ENCODE measurements at regions not wholly inside any gene's neighbourhood (a gene's known extent, or its start where the extent isn't known, plus 50 kb on each side); places are given as distances from the start of the nearest gene placed in this dataset.

GRCh38 chr1:188228623-188229022 is 1399.9 kb downstream of the PLA2G4A start:
- H3K4me1 ChIP-seq: no peaks in the 10 kb centered on the region
- no peak overlapping the region for H3K4me3 ChIP-seq
- H3K27ac ChIP-seq: no peak overlapping the region
- intact Hi-C loops (cut with DNase I): no loop called here
- no peak for DNase-seq
- H3K27me3 ChIP-seq: no peaks in the 10 kb centered on the region
- TF ChIP-seq EP300 (IDR thresholded peaks at IDR 0.05): no peak
- no peak for TF ChIP-seq POLR2A (IDR thresholded peaks at IDR 0.05)
- no peak for TF ChIP-seq POLR2AphosphoS5 (IDR thresholded peaks at IDR 0.05)
- no peak for TF ChIP-seq CTCF (IDR thresholded peaks at IDR 0.05)
- H3K9me3 ChIP-seq: peaks cover 0 to 3% (median 0%) of the 10 kb centered on the region in 4 donors
- H3K36me3 ChIP-seq: no peaks in the 10 kb centered on the region

GRCh38 chr1:188237573-188238348 is 1409.0 kb downstream of the PLA2G4A start:
- Histone ChIP-seq H3K4me3 (no peak overlapping the region), H3K9me3 (no peaks in the 10 kb centered on the region), H3K27me3 (no peaks in the 10 kb centered on the region), H3K36me3 (no peaks in the 10 kb centered on the region), H3K4me1 (no peaks in the 10 kb centered on the region), H3K27ac (no peak overlapping the region)
- 63 to 65% methylated on average over 2 of the region's 2 CpGs for WGBS, 2 donors
- TF ChIP-seq POLR2A (IDR thresholded peaks at IDR 0.05) (no peak), EP300 (IDR thresholded peaks at IDR 0.05) (no peak), CTCF (IDR thresholded peaks at IDR 0.05) (no peak), POLR2AphosphoS5 (IDR thresholded peaks at IDR 0.05) (no peak)
- intact Hi-C loops (cut with DNase I): no loop called here
- DNase-seq: no peak

- Histone ChIP-seq H3K27me3 (no peaks in the 10 kb centered on the region), H3K4me1 (no peaks in the 10 kb centered on the region), H3K9me3 (no peaks in the 10 kb centered on the region), H3K27ac (no peak overlapping the region), H3K4me3 (no peak overlapping the region), H3K36me3 (no peaks in the 10 kb centered on the region)
- no peak for DNase-seq
- intact Hi-C loops (cut with DNase I): no loop called here
- WGBS, 2 donors: 60 to 83% methylated on average over 3 of the region's 3 CpGs
- TF ChIP-seq POLR2AphosphoS5 (IDR thresholded peaks at IDR 0.05): no peak
- TF ChIP-seq EP300 (IDR thresholded peaks at IDR 0.05): no peak
Measured at GRCh38 chr1:188240772-188241406, 1412.1 kb downstream of the PLA2G4A start.

GRCh38 chr1:188241629-188242028 is 1412.9 kb downstream of the PLA2G4A start:
- TF ChIP-seq POLR2A (IDR thresholded peaks at IDR 0.05) (no peak), POLR2AphosphoS5 (IDR thresholded peaks at IDR 0.05) (no peak), EP300 (IDR thresholded peaks at IDR 0.05) (no peak), CTCF (IDR thresholded peaks at IDR 0.05) (no peak)
- H3K9me3 ChIP-seq: no peaks in the 10 kb centered on the region
- H3K27ac ChIP-seq: no peak overlapping the region
- no peaks in the 10 kb centered on the region for H3K4me1 ChIP-seq
- H3K36me3 ChIP-seq: no peaks in the 10 kb centered on the region
- H3K27me3 ChIP-seq: no peaks in the 10 kb centered on the region
- intact Hi-C loops (cut with DNase I): no loop called here
- H3K4me3 ChIP-seq: no peak overlapping the region
- WGBS, 2 donors: 66 to 83% methylated on average over 4 of the region's 4 CpGs
- no peak for DNase-seq

- WGBS, 2 donors: 59 to 64% methylated on average over 3 of the region's 3 CpGs
- Histone ChIP-seq H3K9me3 (no peaks in the 10 kb centered on the region), H3K4me3 (no peak overlapping the region), H3K36me3 (no peaks in the 10 kb centered on the region), H3K27ac (no peak overlapping the region), H3K4me1 (no peaks in the 10 kb centered on the region), H3K27me3 (no peaks in the 10 kb centered on the region)
- TF ChIP-seq POLR2A (IDR thresholded peaks at IDR 0.05): no peak
- TF ChIP-seq EP300 (IDR thresholded peaks at IDR 0.05): no peak
- no peak for TF ChIP-seq CTCF (IDR thresholded peaks at IDR 0.05)
- no peak for TF ChIP-seq POLR2AphosphoS5 (IDR thresholded peaks at IDR 0.05)
- intact Hi-C loops (cut with DNase I): no loop called here
- DNase-seq: no peak
Measured at GRCh38 chr1:188243456-188243855, 1414.7 kb downstream of the PLA2G4A start.

Measured in sigmoid colon (tissue), 6 donors.